Esophagus squamous epithelium (tissue), 4 donors: ENCODE measurements at regions not wholly inside any gene's neighbourhood (a gene's known extent, or its start where the extent isn't known, plus 50 kb on each side); places are given as distances from the start of the nearest gene placed in this dataset.

ENCODE experiments used
- POLR2A ChIP-seq, 4 donors: fragments of 450-650 bp; IDR thresholded peaks; one replicate each; pipeline ENCODE4 v1.6.1; 2017; ENCODE audit warnings: antibody characterized with exemption in 4 of 4, mild to moderate bottlenecking in 4 of 4, moderate library complexity in 3 of 4
- TF ChIP-seq, protein P1 (sequence below), 6 experiments: fragments of 450-650 bp in 4 of 6; fragments of 200-600 bp in 2 of 6; sonication (generic) in 2 of 6; IDR thresholded peaks; one replicate each; pipeline ENCODE4 v1.5.1; 2016 to 2019; ENCODE audit warnings: antibody characterized with exemption in 6 of 6, mild to moderate bottlenecking in 4 of 6, moderate library complexity in 4 of 6

DNA sequence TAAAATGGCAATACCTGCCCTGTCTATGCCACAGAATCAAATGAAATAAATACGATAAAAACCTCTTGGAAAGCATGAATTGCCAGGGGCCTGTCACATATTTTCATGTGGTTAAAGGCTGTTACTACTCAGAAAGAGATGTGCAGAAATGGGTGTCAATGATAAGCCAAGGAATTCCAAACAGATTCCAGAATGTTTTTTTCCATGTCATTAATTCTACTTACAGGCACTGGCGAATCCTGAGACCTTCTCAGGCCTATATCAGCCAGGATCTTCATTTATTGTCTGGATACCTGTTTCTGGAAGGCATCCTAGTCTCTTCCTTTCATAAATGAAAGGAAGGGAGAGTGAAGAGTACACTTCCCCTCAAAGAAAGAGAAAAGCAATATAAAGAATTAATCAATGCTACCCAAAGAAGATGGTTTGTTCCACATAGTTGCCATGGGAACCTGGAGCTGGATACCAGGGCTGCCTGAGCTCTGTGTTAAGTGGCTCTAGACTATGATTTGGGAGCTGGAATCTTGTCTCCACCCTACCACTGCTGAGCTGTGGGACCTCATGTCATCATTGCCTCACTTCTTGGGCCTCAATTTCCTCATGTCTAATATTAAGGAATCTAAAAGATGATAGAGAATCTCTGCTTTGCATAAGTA lies 335.1 kb upstream of the SKOR2 start:
- TF ChIP-seq, protein P1, sequence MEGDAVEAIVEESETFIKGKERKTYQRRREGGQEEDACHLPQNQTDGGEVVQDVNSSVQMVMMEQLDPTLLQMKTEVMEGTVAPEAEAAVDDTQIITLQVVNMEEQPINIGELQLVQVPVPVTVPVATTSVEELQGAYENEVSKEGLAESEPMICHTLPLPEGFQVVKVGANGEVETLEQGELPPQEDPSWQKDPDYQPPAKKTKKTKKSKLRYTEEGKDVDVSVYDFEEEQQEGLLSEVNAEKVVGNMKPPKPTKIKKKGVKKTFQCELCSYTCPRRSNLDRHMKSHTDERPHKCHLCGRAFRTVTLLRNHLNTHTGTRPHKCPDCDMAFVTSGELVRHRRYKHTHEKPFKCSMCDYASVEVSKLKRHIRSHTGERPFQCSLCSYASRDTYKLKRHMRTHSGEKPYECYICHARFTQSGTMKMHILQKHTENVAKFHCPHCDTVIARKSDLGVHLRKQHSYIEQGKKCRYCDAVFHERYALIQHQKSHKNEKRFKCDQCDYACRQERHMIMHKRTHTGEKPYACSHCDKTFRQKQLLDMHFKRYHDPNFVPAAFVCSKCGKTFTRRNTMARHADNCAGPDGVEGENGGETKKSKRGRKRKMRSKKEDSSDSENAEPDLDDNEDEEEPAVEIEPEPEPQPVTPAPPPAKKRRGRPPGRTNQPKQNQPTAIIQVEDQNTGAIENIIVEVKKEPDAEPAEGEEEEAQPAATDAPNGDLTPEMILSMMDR (IDR thresholded peaks at IDR 0.05): no peak
- TF ChIP-seq POLR2A (IDR thresholded peaks at IDR 0.05): no peak
